Naive thymus-derived CD4-positive, alpha-beta T cell (primary cell): ENCODE measurements at regions not wholly inside any gene's neighbourhood (a gene's known extent, or its start where the extent isn't known, plus 50 kb on each side); places are given as distances from the start of the nearest gene placed in this dataset.
"Not testable (repeated sequence)": the region's sequence is repeated elsewhere in the genome, so short reads cannot be mapped to it uniquely, and the experiment has no call there.

ENCODE experiments used
- ATAC-seq: fragments of 150-1000 bp; cut with Tn5 transposase; 2 replicates; pipeline ENCODE4 v1.10.0; 2021; ENCODE audit warnings: mild to moderate bottlenecking, moderate library complexity
- CTCF ChIA-PET: fragments of 350-600 bp; sonication (Branson Sonifier 250); formaldehyde crosslinking; loops from one replicate; lab custom pipeline; 2021; ENCODE audit warnings: antibody characterized with exemption; lab: Charles Lee
- POLR2A ChIA-PET: fragments of 350-600 bp; sonication (Branson Sonifier 250); formaldehyde crosslinking; loops from one replicate; lab custom pipeline; 2021; ENCODE audit warnings: antibody characterized with exemption, inconsistent platforms; lab: Charles Lee
- DNase-seq, 9 donors: peaks; one replicate each; pipeline versions ENCODE4 v3.0.0 to v3.0.0-alpha.2; 2020 to 2022; ENCODE audit warnings: mixed read lengths in 1 of 9
- H3K27ac ChIP-seq: one replicate; pipeline ENCODE4 v1.7.0; 2013; ENCODE audit warnings: mild to moderate bottlenecking, low read depth, low read length, moderate library complexity
- H3K27me3 ChIP-seq, 2 donors: one replicate each; pipeline ENCODE4 v1.7.0; 2013; ENCODE audit warnings: low read length in 2 of 2, mild to moderate bottlenecking in 2 of 2, moderate library complexity in 2 of 2; ENCODE audit not compliant: control insufficient read depth in 2 of 2, insufficient read depth in 2 of 2
- H3K36me3 ChIP-seq, 3 experiments: 1 replicate in 2 of 3; 2 replicates in 1 of 3; pipeline ENCODE4 v1.7.0; 2013; ENCODE audit warnings: low read length in 3 of 3, mild to moderate bottlenecking in 3 of 3, moderate library complexity in 1 of 3; ENCODE audit not compliant: insufficient read depth in 3 of 3, control insufficient read depth in 2 of 3
- H3K4me1 ChIP-seq, 2 donors: one replicate each; pipeline ENCODE4 v1.7.0; 2013; ENCODE audit warnings: low read length in 2 of 2, mild to moderate bottlenecking in 2 of 2, moderate library complexity in 1 of 2; ENCODE audit not compliant: control insufficient read depth in 2 of 2, insufficient read depth in 2 of 2
- H3K4me3 ChIP-seq: 2 replicates; pipeline ENCODE4 v1.7.0; 2013; ENCODE audit warnings: mild to moderate bottlenecking, low read length
- H3K9me3 ChIP-seq, 3 experiments: 1 replicate in 2 of 3; 2 replicates in 1 of 3; pipeline ENCODE4 v1.7.0; 2013; ENCODE audit warnings: low read length in 3 of 3; ENCODE audit not compliant: control insufficient read depth in 2 of 3
- H3K27ac Mint-ChIP-seq, 9 donors: one replicate each; pipeline ENCODE4 v1.8.0; 2020 to 2022; ENCODE audit warnings: mixed read lengths in 9 of 9, mild to moderate bottlenecking in 8 of 9, moderate library complexity in 5 of 9, inconsistent platforms in 2 of 9
- H3K27me3 Mint-ChIP-seq, 5 donors: one replicate each; pipeline ENCODE4 v1.8.0; 2021 to 2022; ENCODE audit warnings: mixed read lengths in 5 of 5, mild to moderate bottlenecking in 1 of 5
- H3K36me3 Mint-ChIP-seq, 5 donors: one replicate each; pipeline ENCODE4 v1.8.0; 2020 to 2022; ENCODE audit warnings: mixed read lengths in 5 of 5, mild to moderate bottlenecking in 3 of 5, inconsistent platforms in 1 of 5
- H3K4me1 Mint-ChIP-seq, 7 donors: one replicate each; pipeline ENCODE4 v1.8.0; 2020 to 2022; ENCODE audit warnings: mixed read lengths in 7 of 7, mild to moderate bottlenecking in 3 of 7, inconsistent platforms in 1 of 7
- H3K4me3 Mint-ChIP-seq, 10 donors: one replicate each; pipeline ENCODE4 v1.8.0; 2020 to 2022; ENCODE audit warnings: mild to moderate bottlenecking in 10 of 10, mixed read lengths in 10 of 10, moderate library complexity in 6 of 10, inconsistent platforms in 2 of 10
- H3K9me3 Mint-ChIP-seq, 11 donors: one replicate each; pipeline ENCODE4 v1.8.0; 2020 to 2022; ENCODE audit warnings: mixed read lengths in 11 of 11, mild to moderate bottlenecking in 4 of 11, inconsistent platforms in 1 of 11, moderate library complexity in 1 of 11
- intact Hi-C, 2 donors: fragments of 100-400 bp; cut with micrococcal nuclease; formaldehyde crosslinking; loops; one replicate each; pipeline ENCODE4 v1.15.1; 2023

- no peaks in the 10 kb centered on the region for H3K4me1 ChIP-seq
- intact Hi-C loops = no loop called here
- no peaks in the 10 kb centered on the region for H3K4me1 Mint-ChIP-seq
- CTCF ChIA-PET = no interaction called here
- H3K9me3 ChIP-seq = no peaks in the 10 kb centered on the region
- H3K4me3 ChIP-seq = no peak overlapping the region
- no peaks in the 10 kb centered on the region for H3K27me3 ChIP-seq
- ATAC-seq = no peak
- H3K36me3 Mint-ChIP-seq = no peaks in the 10 kb centered on the region
- no peak overlapping the region for H3K4me3 Mint-ChIP-seq
- H3K27ac ChIP-seq = no peak overlapping the region
- H3K27me3 Mint-ChIP-seq = peaks cover 0 to 5% (median 0%) of the 10 kb centered on the region in 5 donors
- H3K36me3 ChIP-seq = no peaks in the 10 kb centered on the region
- POLR2A ChIA-PET = no interaction called here
- DNase-seq = no peak
- no peak overlapping the region for H3K27ac Mint-ChIP-seq
- H3K9me3 Mint-ChIP-seq = peaks cover 0 to 9% (median 0%) of the 10 kb centered on the region in 11 donors
Measured at GRCh38 chr20:22523128-22523498, 61.3 kb downstream of the FOXA2 start.

- POLR2A ChIA-PET = no interaction called here
- no peaks in the 10 kb centered on the region for H3K4me1 ChIP-seq
- no peaks in the 10 kb centered on the region for H3K36me3 Mint-ChIP-seq
- no peaks in the 10 kb centered on the region for H3K4me1 Mint-ChIP-seq
- peaks cover 0 to 9% (median 0%) of the 10 kb centered on the region in 11 donors for H3K9me3 Mint-ChIP-seq
- no peak overlapping the region for H3K27ac Mint-ChIP-seq
- H3K27me3 ChIP-seq = no peaks in the 10 kb centered on the region
- no peak overlapping the region for H3K4me3 Mint-ChIP-seq
- H3K9me3 ChIP-seq = no peaks in the 10 kb centered on the region
- no peaks in the 10 kb centered on the region for H3K36me3 ChIP-seq
- ATAC-seq (no peak), DNase-seq (no peak)
- CTCF ChIA-PET = no interaction called here
- H3K27me3 Mint-ChIP-seq = peaks cover 0 to 5% (median 0%) of the 10 kb centered on the region in 5 donors
- no peak overlapping the region for H3K27ac ChIP-seq
- intact Hi-C loops = no loop called here
- H3K4me3 ChIP-seq = no peak overlapping the region
Measured at GRCh38 chr20:22522701-22523100, 61.7 kb downstream of the FOXA2 start.

GRCh38 chr20:22521940-22522339, 62.4 kb downstream of the FOXA2 start:
- H3K9me3 ChIP-seq, POLR2A ChIA-PET, intact Hi-C loops: not testable (repeated sequence)

GRCh38 chr20:22520381-22520780, 64.0 kb downstream of the FOXA2 start:
- Mint-ChIP-seq H3K27me3 (peaks cover 0 to 5% (median 0%) of the 10 kb centered on the region in 5 donors), H3K27ac (no peak overlapping the region), H3K4me1 (no peaks in the 10 kb centered on the region), H3K4me3 (no peak overlapping the region), H3K9me3 (peaks cover 0 to 7% (median 0%) of the 10 kb centered on the region in 11 donors), H3K36me3 (no peaks in the 10 kb centered on the region)
- no peaks in the 10 kb centered on the region for H3K9me3 ChIP-seq
- no peaks in the 10 kb centered on the region for H3K27me3 ChIP-seq
- no peak overlapping the region for H3K27ac ChIP-seq
- CTCF ChIA-PET = no interaction called here
- H3K4me3 ChIP-seq = no peak overlapping the region
- ATAC-seq (no peak), DNase-seq (no peak)
- no peaks in the 10 kb centered on the region for H3K4me1 ChIP-seq
- no peaks in the 10 kb centered on the region for H3K36me3 ChIP-seq
- intact Hi-C loops = no loop called here
- POLR2A ChIA-PET = no interaction called here

More at GRCh38 chr20:22521940-22522339, 62.4 kb downstream of the FOXA2 start:
- H3K36me3 Mint-ChIP-seq, H3K4me3 ChIP-seq, H3K9me3 Mint-ChIP-seq, H3K27me3 Mint-ChIP-seq, H3K4me3 Mint-ChIP-seq, H3K27ac Mint-ChIP-seq, ATAC-seq, H3K4me1 ChIP-seq, H3K27ac ChIP-seq, H3K4me1 Mint-ChIP-seq, H3K36me3 ChIP-seq, DNase-seq, CTCF ChIA-PET, H3K27me3 ChIP-seq: not testable (repeated sequence)

GRCh38 chr20:22515264-22515663, 69.1 kb downstream of the FOXA2 start:
- no peak for ATAC-seq
- Mint-ChIP-seq H3K4me3 (no peak overlapping the region), H3K36me3 (no peaks in the 10 kb centered on the region), H3K27me3 (peaks cover 0 to 5% (median 2%) of the 10 kb centered on the region in 5 donors), H3K4me1 (no peaks in the 10 kb centered on the region), H3K27ac (no peak overlapping the region), H3K9me3 (peaks cover 0 to 8% (median 0%) of the 10 kb centered on the region in 11 donors)
- intact Hi-C loops = no loop called here
- H3K4me3 ChIP-seq = no peak overlapping the region
- H3K9me3 ChIP-seq = no peaks in the 10 kb centered on the region
- no peak for DNase-seq
- H3K4me1 ChIP-seq = no peaks in the 10 kb centered on the region
- H3K27ac ChIP-seq = no peak overlapping the region
- H3K36me3 ChIP-seq = no peaks in the 10 kb centered on the region
- ChIA-PET CTCF (no interaction called here), POLR2A (no interaction called here)
- no peaks in the 10 kb centered on the region for H3K27me3 ChIP-seq

- no peaks in the 10 kb centered on the region for H3K36me3 ChIP-seq
- ATAC-seq = no peak
- H3K27me3 ChIP-seq = no peaks in the 10 kb centered on the region
- peaks cover 0 to 4% (median 0%) of the 10 kb centered on the region in 5 donors for H3K27me3 Mint-ChIP-seq
- no peaks in the 10 kb centered on the region for H3K9me3 ChIP-seq
- intact Hi-C loops = no loop called here
- no peak overlapping the region for H3K27ac ChIP-seq
- H3K4me3 ChIP-seq = no peak overlapping the region
- no peak overlapping the region for H3K4me3 Mint-ChIP-seq
- no peaks in the 10 kb centered on the region for H3K36me3 Mint-ChIP-seq
- H3K4me1 ChIP-seq = no peaks in the 10 kb centered on the region
- ChIA-PET CTCF (no interaction called here), POLR2A (no interaction called here)
- no peak for DNase-seq
- H3K27ac Mint-ChIP-seq = no peak overlapping the region
- no peaks in the 10 kb centered on the region for H3K4me1 Mint-ChIP-seq
- H3K9me3 Mint-ChIP-seq = peaks cover 0 to 10% (median 0%) of the 10 kb centered on the region in 11 donors
Measured at GRCh38 chr20:22513574-22513973, 70.8 kb downstream of the FOXA2 start.

- CTCF ChIA-PET = no interaction called here
- DNase-seq (no peak), ATAC-seq (no peak)
- H3K4me3 ChIP-seq = no peak overlapping the region
- intact Hi-C loops = no loop called here
- no peaks in the 10 kb centered on the region for H3K36me3 Mint-ChIP-seq
- no peaks in the 10 kb centered on the region for H3K36me3 ChIP-seq
- H3K27ac Mint-ChIP-seq = no peak overlapping the region
- H3K4me1 Mint-ChIP-seq = no peaks in the 10 kb centered on the region
- peaks cover 0 to 2% (median 0%) of the 10 kb centered on the region in 5 donors for H3K27me3 Mint-ChIP-seq
- peaks cover 0 to 10% (median 0%) of the 10 kb centered on the region in 11 donors for H3K9me3 Mint-ChIP-seq
- no peaks in the 10 kb centered on the region for H3K9me3 ChIP-seq
- no peak overlapping the region for H3K27ac ChIP-seq
- POLR2A ChIA-PET = no interaction called here
- no peaks in the 10 kb centered on the region for H3K4me1 ChIP-seq
- H3K4me3 Mint-ChIP-seq = no peak overlapping the region
- no peaks in the 10 kb centered on the region for H3K27me3 ChIP-seq
Measured at GRCh38 chr20:22512911-22513489, 71.4 kb downstream of the FOXA2 start.
